HG03039 (cell line): ENCODE measurements at regions not wholly inside any gene's neighbourhood (a gene's known extent, or its start where the extent isn't known, plus 50 kb on each side); places are given as distances from the start of the nearest gene placed in this dataset.
A peak's percentile ranks its signal among the peaks of the same experiment; 100 is the strongest.
"Not testable (repeated sequence)": the region's sequence is repeated elsewhere in the genome, so short reads cannot be mapped to it uniquely, and the experiment has no call there.

ENCODE experiments used
- ATAC-seq: cut with Tn5 transposase; IDR thresholded peaks from one replicate; pipeline ENCODE4 v1.9.1; 2021; ENCODE audit warnings: mild to moderate bottlenecking, moderate library complexity; ENCODE audit not compliant: unreplicated experiment

DNA sequence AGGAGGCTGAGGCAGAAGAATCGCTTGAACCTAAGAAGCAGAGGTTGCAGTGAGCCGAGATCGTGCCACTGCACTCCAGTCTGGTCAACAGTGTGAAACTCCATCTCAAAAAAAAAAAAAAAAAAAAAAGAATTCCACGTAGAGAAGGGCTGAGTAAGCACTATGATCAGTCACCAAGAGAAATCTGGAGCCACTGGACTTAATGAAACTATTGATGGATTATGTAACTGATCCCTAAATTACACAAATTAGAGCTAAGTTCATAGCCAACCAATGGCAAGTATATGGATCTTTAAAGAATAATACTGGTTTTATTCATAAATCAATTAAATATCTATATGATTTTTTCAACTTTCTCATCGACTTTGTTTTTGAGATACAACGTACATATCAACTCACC, 72.2 kb upstream of the ABLIM1 start:
- no peak for ATAC-seq

DNA sequence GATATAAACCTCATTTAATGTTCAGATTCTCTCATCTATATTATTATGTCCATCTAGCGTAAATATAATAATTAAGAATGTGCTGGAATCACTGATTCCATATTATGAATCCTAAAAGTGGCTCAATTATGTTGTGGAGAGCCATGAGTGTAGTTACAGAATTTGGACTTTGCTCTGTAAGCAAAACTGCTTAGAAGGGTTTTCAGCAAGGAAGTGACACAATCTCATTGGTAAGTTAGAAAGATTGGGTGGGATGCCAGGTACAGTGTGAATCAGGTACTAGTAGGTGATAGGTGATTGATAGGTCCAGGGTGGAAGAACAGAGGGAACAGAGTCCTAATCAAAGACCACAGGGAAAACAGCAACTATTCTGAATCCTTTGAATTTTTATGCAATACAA, 74.9 kb upstream of the ABLIM1 start:
- no peak for ATAC-seq

DNA sequence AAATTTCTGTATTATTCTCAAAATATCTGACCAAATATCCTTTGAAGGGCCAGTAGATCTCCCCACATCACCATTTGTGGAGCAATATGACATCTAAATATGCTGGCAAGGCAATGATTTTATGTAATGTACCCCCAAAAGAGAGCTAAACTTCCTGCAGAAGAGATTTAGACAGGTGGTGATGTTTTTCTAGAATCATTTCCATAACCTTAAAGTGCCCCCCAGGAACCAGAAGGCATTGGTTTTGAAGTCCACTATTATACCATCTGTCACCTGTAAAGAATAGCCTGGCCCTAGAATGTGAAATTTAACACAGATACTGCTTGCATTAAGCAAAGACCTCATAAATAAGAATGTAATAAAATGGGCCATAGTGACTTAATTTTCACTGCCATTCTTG, 77.9 kb upstream of the ABLIM1 start:
- no peak for ATAC-seq

DNA sequence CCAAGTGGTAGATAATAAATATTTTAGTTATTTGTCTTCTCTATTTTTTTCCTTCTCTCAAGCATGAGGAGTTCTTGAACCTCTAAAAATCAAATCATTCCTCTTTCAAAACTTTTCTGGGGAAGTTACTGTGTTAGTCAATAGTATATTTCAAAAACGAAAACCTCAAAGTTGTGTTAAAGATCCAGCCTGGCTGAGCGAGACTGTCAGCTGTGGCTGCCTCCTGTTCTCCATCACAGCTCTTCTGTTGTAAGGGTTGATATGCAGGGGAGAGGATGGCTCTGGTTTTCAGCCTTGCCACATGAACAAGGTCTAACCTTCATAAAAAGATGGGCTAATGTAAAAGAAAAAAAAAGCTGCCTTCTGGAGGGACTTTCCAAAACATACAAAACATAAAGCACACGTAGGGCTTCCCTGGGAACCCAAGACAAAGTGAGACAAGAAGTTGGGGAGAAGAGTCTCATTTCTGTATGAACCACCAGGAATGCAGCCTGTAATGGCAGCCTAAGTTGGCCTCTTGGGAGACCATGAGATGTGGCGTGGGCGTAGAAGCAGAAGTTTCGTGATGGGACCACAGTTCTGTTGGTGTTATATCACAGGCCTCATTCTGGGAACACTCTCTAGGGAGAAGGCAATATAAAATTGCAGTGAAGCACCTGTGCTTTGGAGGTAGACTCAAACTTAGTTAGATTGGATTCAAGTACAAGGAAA, 77.9 kb upstream of the FHIP2A start:
- peak; percentile 56 for ATAC-seq

DNA sequence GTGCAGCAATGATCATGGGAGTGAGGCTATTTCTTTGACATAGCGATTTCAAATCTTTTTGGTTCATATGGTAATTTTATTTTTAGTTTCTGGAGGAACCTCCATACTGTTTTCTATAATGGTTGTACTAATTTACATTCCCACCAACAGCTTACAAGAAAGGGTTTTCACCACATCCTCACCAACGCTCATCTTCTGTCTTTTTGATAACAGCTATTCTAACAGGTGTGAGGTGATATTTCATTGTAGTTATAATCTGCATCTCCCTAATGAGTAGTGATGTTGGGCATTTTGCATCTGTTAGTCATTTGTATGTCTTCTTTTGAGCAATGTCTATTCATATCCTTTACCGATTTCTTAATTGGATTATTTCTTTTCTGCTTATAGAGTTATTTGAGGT, 75.0 kb upstream of the FHIP2A start:
- no peak for ATAC-seq

DNA sequence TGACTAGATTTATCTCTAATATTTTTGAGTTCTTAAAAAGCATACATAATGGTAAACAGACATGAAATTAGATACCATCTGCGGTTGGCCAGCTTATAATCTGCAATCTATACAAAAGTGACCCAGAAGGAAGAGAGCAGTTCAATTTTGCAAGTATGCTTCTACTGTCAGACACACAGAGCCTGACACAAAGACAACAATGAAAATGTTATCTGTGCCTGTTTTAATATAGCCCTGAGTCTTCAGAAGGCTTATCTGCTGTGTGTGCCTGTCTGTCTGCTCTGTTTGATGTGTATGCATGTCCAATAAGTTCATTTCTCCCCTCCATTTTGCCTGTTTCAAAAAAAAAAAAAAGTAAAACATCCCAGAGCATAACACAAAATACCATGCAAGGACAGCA, 73.3 kb upstream of the FHIP2A start:
- ATAC-seq = no peak

DNA sequence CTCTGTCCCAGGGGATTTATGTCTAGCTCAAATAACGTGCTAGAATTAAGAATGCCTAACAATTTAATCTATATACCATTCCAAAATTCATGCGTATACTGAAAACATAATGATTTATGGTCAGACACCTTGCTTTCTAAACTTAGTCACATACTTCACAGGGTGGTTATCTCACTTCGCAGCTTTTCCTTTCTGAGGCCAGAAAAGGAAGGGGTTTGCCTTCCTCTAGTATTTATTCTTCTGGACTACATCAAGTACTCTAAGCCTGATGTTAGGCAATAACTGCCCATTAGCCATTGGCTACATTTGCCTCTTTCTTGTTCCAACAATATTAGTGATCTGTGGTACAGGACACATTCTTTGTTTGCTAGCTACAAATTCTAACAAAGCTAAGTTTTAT, 72.6 kb upstream of the FHIP2A start:
- ATAC-seq = no peak

DNA sequence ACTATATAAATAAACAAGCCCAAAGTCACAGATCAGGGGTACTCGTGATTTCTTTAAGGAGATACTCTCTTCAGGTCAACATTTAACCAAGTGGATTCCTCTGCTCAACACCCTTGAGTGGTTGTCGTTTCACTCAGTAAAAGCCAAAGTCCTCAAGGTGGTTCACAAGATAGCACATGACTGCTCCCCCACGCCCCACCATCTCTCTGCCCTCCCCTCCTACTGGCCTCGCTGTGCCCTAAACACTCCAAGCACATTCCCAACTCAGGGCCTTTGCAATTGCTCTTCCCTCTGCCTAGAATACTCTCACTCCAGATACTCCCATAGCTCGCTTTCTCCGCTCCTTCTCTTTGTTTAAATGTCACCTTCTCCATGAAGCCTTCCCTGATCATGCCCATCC, 72.1 kb upstream of the FHIP2A start:
- no peak for ATAC-seq

DNA sequence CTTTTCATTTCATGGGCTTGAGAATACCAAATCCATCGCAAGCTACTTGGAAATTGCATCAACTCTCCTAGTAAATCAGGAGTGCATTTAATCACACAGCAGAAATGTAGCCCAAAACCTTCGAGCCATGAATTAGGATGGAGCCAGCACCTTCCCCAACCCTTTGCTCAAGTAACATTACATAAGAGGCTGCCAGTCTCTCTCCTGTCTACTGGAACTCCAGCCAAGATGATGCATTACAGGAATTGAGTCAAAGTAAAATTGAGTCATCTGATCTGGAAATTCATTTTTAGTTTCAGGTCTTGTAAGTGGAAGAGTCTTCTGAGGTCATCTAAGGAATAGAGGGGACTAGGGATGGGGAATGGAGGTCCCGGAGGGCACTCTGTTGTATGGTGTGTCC, 69.7 kb upstream of the FHIP2A start:
- ATAC-seq = no peak

DNA sequence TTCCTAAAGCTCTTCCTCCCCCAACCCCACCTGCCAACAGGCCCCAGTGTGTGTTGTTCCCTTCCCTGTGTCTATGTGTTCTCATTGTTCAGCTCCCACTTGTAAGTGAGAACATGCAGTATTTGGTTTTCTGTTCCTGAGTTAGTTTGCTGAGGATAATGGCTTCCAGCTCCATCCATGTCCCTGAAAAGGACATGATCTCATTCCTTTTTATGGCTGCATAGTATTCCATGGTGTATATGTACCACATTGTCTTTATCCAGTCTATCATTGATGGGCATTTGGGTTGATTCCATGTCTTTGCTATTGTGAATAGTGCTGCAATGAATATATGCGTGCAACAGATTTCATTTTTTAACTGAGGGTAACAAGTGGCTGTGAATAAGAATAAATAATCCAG, 69.0 kb upstream of the FHIP2A start:
- not testable (repeated sequence) for ATAC-seq

DNA sequence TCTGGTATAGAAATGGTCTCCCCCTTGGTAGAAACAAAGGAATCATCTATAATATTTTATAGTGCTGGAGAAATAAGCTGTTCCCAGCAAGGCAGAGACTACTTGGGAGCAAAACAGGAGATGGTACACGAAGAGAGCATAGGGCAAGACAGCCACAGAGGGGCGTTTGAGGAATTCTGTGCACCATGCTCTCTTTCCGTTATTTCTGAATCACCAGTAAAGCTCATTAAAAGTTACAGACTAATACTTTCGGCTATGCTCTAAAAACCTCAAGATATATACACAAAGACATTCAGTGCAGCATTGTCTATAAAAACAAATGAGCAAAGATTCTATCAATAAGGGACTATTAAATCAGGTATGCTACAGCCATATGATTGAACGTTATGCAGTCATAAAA, 68.5 kb upstream of the FHIP2A start:
- no peak for ATAC-seq

DNA sequence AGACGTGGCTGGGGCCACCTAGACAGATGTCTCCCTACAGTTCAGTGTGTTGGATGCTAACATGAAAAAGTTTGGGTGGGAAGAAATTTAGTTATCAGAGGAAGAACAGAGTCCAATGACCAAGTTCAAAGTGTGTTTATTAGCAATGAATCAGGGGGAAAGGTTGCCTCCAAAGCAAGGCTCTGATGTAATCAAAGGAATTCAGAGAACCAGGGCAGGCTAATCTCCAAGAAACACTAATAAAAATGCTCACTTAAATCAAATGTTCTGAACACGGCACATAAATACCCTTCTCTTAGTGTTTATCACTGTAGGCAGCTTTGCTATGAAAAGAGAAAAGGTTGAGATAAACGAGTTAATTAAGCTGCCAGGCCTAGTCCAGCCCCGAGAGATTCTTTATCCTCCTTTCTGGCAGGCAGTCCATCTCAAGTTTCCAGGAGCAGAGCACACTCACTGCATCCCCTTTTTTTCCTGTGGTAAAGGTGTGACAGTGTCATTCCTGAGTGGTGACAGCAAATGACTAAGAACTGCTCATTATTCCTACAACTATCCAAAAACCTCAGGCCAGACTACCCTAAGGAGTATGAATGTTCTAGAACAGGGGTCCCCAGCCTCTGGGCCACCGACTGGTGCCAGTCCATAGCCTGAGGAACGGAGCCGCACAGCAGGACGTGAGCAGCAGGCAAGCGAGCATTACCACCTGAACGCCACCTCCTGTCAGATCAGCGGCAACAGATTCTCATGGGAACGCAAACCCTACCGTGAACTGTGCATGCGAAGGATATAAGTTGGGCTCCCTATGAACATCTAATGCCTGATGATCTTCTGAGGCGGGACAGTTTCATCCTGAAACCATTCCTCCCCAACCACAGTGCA, 66.9 kb upstream of the FHIP2A start:
- ATAC-seq = no peak

DNA sequence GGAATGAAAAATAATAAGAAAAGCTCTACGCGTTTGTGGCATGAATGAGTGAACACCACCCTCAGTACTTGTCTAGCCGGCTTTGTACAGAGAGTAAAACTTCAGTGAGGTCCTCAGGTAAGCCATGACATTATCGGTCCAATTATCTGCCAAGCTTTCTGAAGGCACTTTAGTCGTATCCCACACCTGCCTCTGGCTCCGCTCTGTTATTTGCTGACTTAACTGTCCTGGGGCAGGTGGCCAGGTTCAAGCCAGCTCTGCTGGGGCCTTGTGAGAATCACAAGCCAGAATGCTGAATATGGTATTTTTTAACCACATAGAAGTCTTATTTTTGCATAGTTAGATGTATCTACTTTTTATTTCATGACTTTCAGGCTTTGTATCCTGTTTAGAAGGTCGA, 66.0 kb upstream of the FHIP2A start:
- ATAC-seq = no peak

DNA sequence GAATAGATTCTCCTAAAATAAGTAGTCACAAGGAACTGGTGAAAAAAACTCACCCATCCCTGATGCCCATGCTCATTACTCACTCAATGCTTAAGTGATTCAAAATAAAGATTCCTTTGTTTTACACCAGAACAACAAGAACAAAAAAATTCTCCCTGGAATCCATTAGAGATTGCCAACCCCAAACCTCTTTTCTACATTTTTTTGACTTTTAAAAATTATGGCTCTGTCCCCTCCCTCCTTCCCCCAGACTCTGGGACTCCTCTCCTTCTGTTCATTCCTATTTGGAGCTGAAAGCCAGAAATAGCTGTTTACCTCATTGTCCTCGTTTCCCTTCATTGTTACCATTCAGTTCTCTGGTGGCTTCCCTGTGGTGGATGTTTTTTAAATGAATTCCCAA, 63.2 kb upstream of the FHIP2A start:
- ATAC-seq = no peak

DNA sequence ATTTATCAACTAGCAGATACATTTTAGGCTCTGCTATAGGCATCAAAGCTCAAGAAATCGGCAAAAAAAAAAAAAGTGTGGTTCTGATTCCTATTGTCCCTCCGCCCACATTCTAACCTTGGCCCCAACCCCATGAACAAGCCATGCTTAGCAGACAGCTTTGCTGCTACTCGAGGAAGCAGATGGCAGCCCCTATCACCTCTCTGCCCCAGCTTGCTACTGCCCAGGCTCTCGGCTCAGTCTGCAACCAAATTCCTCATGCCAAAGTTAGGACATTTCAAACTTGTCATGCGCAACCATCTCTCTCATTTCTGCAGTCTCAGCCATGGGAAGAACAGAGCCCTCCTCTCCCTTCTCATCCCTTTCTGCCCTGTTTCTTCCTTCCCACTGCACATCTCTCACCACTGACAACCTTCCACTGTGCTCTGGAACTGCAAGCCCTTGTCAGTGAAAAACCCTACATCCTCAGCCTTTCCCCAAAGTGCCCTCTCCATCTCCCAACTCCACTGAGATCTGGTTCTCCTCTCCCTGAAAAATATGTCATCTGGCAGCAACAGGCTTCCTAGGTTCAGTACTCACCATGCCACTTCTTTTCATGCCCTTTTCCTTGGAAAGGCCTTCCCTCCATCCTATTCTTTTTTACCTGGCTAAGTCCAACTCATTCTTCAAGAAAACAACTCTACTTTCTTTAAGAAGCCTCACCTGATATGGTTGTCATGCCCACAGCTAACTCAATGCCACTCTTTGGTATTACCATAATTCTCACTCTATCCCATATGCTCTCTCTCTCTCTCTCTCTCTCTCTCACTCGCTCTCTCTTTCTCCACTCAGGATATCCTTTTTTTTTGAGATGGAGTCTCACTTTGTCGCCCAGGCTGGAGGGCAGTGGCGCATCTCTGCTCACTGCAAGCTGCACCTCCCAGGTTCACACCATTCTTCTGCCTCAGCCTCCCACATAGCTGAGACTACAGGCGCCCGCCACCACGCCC, 60.1 kb upstream of the FHIP2A start:
- no peak for ATAC-seq

DNA sequence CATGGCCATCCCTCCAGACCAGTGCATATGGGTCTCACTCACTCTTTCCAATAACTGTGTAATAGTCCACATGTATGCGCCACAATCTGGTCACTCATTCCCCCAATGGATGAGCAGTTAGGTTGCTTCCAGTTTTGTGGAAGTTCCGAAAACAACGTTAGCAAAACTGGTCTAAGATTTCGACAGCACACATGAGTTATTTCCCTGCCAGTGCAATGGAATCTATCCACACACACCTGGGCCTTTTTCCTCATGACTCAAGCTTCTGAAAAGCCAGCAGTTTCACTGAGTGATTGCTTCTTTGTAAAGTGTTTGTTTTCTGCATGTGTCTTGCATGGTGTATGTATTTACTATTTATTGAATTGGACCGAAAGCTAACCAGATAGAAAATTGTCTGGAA, 58.8 kb upstream of the FHIP2A start:
- ATAC-seq = no peak

DNA sequence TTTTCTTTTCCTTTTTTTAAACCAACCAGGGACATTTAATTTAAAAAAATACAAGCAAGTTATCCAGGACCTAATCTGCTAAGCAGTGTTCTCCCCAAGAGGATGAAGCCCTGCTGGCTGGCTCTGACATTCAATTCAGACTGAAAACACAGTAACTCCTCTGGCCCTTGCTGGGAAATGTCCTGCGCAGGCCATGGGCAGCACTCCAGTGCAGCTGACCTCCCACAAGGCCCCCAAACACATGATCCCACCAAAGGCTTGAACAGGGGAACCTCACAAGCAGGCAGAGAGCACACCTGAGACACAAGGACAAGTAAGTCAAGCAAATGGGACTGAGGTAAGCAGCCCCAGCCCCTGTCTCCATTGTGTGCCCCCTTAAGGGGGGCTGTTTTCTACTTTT, 56.9 kb upstream of the FHIP2A start:
- no peak for ATAC-seq

DNA sequence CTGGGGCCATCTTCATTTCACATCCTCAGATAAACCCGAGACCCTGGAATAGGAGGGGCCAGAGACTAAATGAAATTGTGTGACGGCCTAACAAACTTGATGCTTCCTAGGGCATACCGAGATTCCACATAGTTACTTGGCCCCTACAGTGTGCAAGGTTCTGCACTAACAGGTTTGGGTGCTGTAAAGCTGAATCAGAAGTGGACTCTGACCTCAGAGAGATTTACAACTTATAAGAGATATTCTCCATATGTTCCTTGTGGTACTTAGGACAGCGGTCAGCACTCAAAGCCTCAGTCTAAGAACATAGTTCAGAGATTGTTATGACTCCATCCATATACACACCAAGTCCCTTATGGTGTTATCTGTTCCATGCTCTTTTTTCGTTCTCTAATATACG, 55.1 kb upstream of the FHIP2A start:
- no peak for ATAC-seq

DNA sequence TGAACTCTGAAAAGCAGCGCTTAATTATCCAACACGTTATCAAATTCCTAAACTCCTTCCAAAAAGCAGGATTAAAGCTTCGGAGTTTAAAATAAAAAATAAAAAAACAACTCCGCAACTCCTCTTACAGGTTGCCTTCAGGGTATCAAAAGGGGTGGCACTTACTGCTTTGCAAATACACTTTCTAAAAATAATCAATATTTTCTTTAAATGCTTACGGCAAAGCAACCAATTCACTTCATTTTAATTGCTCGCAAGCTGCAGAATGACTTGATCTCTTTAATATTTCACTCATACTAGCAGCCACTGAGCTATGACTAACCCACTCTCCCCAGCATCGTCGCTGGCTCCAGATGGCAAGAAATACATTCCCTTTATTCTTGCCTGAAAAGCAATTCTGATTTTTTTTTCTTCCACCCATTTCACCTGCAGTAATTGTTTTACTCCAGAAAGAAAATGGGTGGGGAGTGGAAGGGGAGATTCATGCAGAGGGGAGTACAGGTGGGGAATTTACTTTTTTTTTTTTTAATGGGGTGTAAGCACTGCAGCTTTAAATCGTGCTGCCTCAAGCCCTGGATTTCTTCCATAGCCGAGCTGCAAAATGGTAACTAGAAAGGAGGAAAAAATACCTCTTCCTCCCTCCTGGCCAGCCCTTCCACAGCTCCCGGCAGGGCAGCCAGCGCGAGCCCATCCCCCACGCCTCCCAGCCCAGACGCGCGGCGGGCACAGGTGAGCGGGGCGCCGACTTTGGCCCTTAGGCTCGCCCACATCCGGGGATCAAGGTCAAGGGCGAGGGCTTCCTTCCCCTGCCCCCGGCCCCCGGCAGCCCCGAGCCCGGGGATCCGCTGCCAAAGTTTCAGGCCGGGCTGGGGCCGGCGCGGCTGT, 54.2 kb upstream of the FHIP2A start:
- no peak for ATAC-seq
